ENCODE measurements at regions not wholly inside any gene's neighbourhood (a gene's known extent, or its start where the extent isn't known, plus 50 kb on each side); places are given as distances from the start of the nearest gene placed in this dataset.

DNA sequence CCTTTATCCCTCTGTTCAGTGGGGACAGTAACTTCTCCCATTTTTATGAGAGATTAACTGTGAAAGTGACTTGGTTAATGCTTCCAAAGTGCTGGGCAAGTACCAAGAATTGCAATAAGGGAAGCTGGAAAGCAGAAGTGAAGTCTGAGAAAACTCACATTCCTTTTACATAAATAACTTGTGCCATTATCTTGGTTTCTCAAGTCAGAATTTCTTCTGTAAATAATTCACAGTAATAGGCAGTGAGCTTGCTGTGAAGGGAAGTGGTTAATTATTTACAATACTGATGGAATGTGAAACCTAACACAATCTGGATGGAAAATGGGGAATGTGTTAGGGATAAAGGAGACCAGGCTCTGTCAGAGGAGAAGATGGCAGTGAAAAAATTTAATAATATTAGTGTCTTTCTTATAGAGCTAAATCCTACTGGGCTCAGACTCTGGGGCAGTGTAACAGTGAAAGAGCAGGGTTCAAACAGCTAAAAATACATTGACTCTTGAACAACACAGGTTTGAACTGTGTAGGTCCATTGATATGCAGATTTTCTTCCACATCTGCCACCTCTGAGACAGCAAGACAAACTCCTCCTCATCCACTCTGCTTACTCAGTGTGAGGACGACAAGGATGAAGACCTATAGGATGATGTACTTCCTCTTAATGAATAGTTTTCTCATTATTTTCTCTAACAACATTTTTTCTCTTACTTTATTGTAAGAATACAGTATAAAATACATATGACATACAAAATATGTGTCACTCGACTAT lies 251.5 kb upstream of the ISX start:
- TF ChIP-seq EZH2 (IDR thresholded peaks at IDR 0.05; ENCODE audit: insufficient read depth, poor library complexity, severe bottlenecking) (no peak), EZH2phosphoT487 (IDR thresholded peaks at IDR 0.05; ENCODE audit: insufficient read depth, low read depth) (no peak)

Measured in GM23248 (cell line).